A549 (cell line): ENCODE measurements at regions not wholly inside any gene's neighbourhood (a gene's known extent, or its start where the extent isn't known, plus 50 kb on each side); places are given as distances from the start of the nearest gene placed in this dataset.

Experiments used
- ATAC-seq, 2 experiments: fragments of 200-7000 bp in 1 of 2; fragments of >200 bp in 1 of 2; cut with Nextera tagmentation in 1 of 2; cut with Tn5 transposase in 1 of 2; 3 replicates each; pipeline versions ENCODE4 v1.8.0 to v1.9.1; 2018 to 2020; ENCODE audit warnings: mild to moderate bottlenecking in 1 of 2, moderate library complexity in 1 of 2
- CTCF ChIA-PET: fragments of 300-600 bp; sonication (Branson Sonifier 250); formaldehyde crosslinking; extraction: SDS; loops from one replicate; lab custom pipeline; 2021; ENCODE audit warnings: antibody characterized with exemption, inconsistent platforms; lab: Yijun Ruan, JAX
- POLR2A ChIA-PET: fragments of 350-600 bp; formaldehyde crosslinking; extraction: SDS; loops from one replicate; lab custom pipeline; 2021; ENCODE audit warnings: antibody characterized with exemption, inconsistent platforms; lab: Yijun Ruan, JAX
- DNase-seq, 2 experiments: peaks; one replicate each; pipeline versions ENCODE4 v3.0.0 to v3.0.0-alpha.2; 2011 to 2016; ENCODE audit warnings: low read depth in 1 of 2, low spot score in 1 of 2
- FAIRE-seq: peaks from 2 replicates; lab custom pipeline; 2011; peaks lifted over from hg19 to GRCh38; lab: Jason Lieb, UNC
- H3K27ac ChIP-seq, 2 experiments: fragments of >200 bp; sonication (Bioruptor Twin); formaldehyde crosslinking; 3 replicates each; pipeline ENCODE4 v1.5.1; 2016 to 2017
- H3K4me1 ChIP-seq: fragments of >200 bp; sonication (Bioruptor Twin); formaldehyde crosslinking; 3 replicates; pipeline ENCODE4 v1.6.1; 2016
- H3K4me2 ChIP-seq: fragments of >200 bp; sonication (Bioruptor Twin); formaldehyde crosslinking; 3 replicates; pipeline ENCODE4 v1.6.1; 2016
- H3K4me3 ChIP-seq: fragments of >200 bp; sonication (Bioruptor Twin); formaldehyde crosslinking; 3 replicates; pipeline ENCODE4 v1.5.1; 2016
- H3K9me3 ChIP-seq: fragments of >200 bp; sonication (Bioruptor Twin); formaldehyde crosslinking; 3 replicates; pipeline ENCODE4 v1.6.1; 2016
- ATOH8 ChIP-seq: fragments of 250-450 bp; sonication (Bioruptor Pico); IDR thresholded peaks from 2 replicates; pipeline ENCODE4 v1.5.0; 2020; ENCODE audit warnings: low read depth, mild to moderate bottlenecking, moderate library complexity
- CBX8 ChIP-seq: fragments of 200-600 bp; sonication (generic); IDR thresholded peaks from 2 replicates; pipeline ENCODE4 v1.6.1; 2016
- CHD4 ChIP-seq: fragments of 200-600 bp; sonication (generic); IDR thresholded peaks from 2 replicates; pipeline ENCODE4 v1.6.1; 2016; ENCODE audit warnings: antibody characterized with exemption, mild to moderate bottlenecking, borderline replicate concordance
- E2F6 ChIP-seq: IDR thresholded peaks from 2 replicates; pipeline ENCODE4 v1.6.1; 2012; ENCODE audit warnings: low read depth, borderline replicate concordance
- EHMT2 ChIP-seq: fragments of 200-600 bp; sonication (generic); IDR thresholded peaks from 2 replicates; pipeline ENCODE4 v1.6.1; 2016; ENCODE audit warnings: antibody characterized with exemption, low read depth, mild to moderate bottlenecking, moderate library complexity
- EP300 ChIP-seq, 2 experiments: fragments of >200 bp; sonication (Bioruptor Twin); formaldehyde crosslinking; IDR thresholded peaks; 2 replicates in 1 of 2; 3 replicates in 1 of 2; pipeline ENCODE4 v1.6.1; 2016 to 2017
- ESRRA ChIP-seq: fragments of 150-350 bp; IDR thresholded peaks from 2 replicates; pipeline ENCODE4 v1.6.1; 2014; ENCODE audit warnings: mild to moderate bottlenecking, low read length, borderline replicate concordance
- FOSB ChIP-seq: fragments of 250-450 bp; sonication (Bioruptor Pico); IDR thresholded peaks from 2 replicates; pipeline ENCODE4 v1.5.0; 2020; ENCODE audit warnings: mild to moderate bottlenecking, moderate library complexity
- FOSL2 ChIP-seq, 2 experiments: fragments of 450-650 bp in 1 of 2; fragments of >200 bp in 1 of 2; sonication (Bioruptor Twin) in 1 of 2; formaldehyde crosslinking; IDR thresholded peaks; 2 replicates each; pipeline versions ENCODE4 v1.5.0 to v1.6.1; 2016 to 2020; ENCODE audit warnings: mild to moderate bottlenecking in 1 of 2, moderate library complexity in 1 of 2
- GATA3 ChIP-seq: IDR thresholded peaks from 2 replicates; pipeline ENCODE4 v1.6.1; 2012; ENCODE audit warnings: borderline replicate concordance
- HDAC2 ChIP-seq: fragments of 200-600 bp; sonication (generic); IDR thresholded peaks from 2 replicates; pipeline ENCODE4 v1.6.1; 2016
- HMGXB4 ChIP-seq: fragments of 250-450 bp; sonication (Bioruptor Pico); IDR thresholded peaks from 2 replicates; pipeline ENCODE4 v1.5.0; 2021; ENCODE audit warnings: mild to moderate bottlenecking, moderate library complexity, borderline replicate concordance
- JUNB ChIP-seq: fragments of >200 bp; sonication (Bioruptor Twin); formaldehyde crosslinking; IDR thresholded peaks from 2 replicates; pipeline ENCODE4 v1.6.1; 2016
- KDM1A ChIP-seq: fragments of 200-600 bp; sonication (generic); IDR thresholded peaks from 2 replicates; pipeline ENCODE4 v1.6.1; 2016; ENCODE audit warnings: low read depth, mild to moderate bottlenecking
- KDM5A ChIP-seq: fragments of 200-600 bp; sonication (generic); IDR thresholded peaks from 2 replicates; pipeline ENCODE4 v1.6.1; 2016; ENCODE audit warnings: antibody characterized with exemption, mild to moderate bottlenecking
- MAFK ChIP-seq: fragments of 450-650 bp; IDR thresholded peaks from 2 replicates; pipeline ENCODE4 v1.6.1; 2014; ENCODE audit not compliant: partially characterized antibody
- MAZ ChIP-seq: fragments of 150-350 bp; IDR thresholded peaks from 2 replicates; pipeline ENCODE4 v1.6.1; 2014; ENCODE audit warnings: antibody characterized with exemption, low read depth, low read length, borderline replicate concordance
- MYC ChIP-seq: IDR thresholded peaks from 2 replicates; pipeline ENCODE4 v1.6.1; 2012; ENCODE audit warnings: mild to moderate bottlenecking, inconsistent platforms, low read length, improper control_type of control experiment, borderline replicate concordance
- NFE2L2 ChIP-seq: fragments of 150-350 bp; conservative IDR thresholded peaks from 2 replicates; pipeline ENCODE4 v1.6.1; 2014; ENCODE audit warnings: low read length
- POLR2AphosphoS2 ChIP-seq: conservative IDR thresholded peaks from 2 replicates; pipeline ENCODE4 v1.6.1; 2012; ENCODE audit warnings: low read length, improper control_type of control experiment, inconsistent platforms
- RAD21 ChIP-seq, 2 experiments: fragments of >200 bp in 1 of 2; sonication (Bioruptor Twin) in 1 of 2; formaldehyde crosslinking in 1 of 2; IDR thresholded peaks in 1 of 2; conservative IDR thresholded peaks in 1 of 2; 2 replicates in 1 of 2; 3 replicates in 1 of 2; pipeline ENCODE4 v1.6.1; 2012 to 2018; ENCODE audit warnings: inconsistent platforms in 1 of 2
- RCOR1 ChIP-seq: fragments of 150-350 bp; IDR thresholded peaks from 2 replicates; pipeline ENCODE4 v1.6.1; 2014; ENCODE audit warnings: antibody characterized with exemption, low read length, low read depth
- RFX5 ChIP-seq: fragments of 450-650 bp; IDR thresholded peaks from 2 replicates; pipeline ENCODE4 v1.7.1; 2014; ENCODE audit warnings: antibody characterized with exemption, mild to moderate bottlenecking, moderate library complexity
- RNF2 ChIP-seq: fragments of 200-600 bp; sonication (generic); IDR thresholded peaks from 2 replicates; pipeline ENCODE4 v1.6.1; 2016; ENCODE audit warnings: low read depth, mild to moderate bottlenecking, antibody characterized with exemption, moderate library complexity, borderline replicate concordance
- SMC3 ChIP-seq: fragments of >200 bp; sonication (Bioruptor Twin); formaldehyde crosslinking; IDR thresholded peaks from 3 replicates; pipeline ENCODE4 v1.6.1; 2018; ENCODE audit warnings: inconsistent platforms
- SREBF2 ChIP-seq: fragments of 450-650 bp; IDR thresholded peaks from 2 replicates; pipeline ENCODE4 v1.6.1; 2014; ENCODE audit warnings: mild to moderate bottlenecking, moderate library complexity
- TP53 ChIP-seq: fragments of 250-450 bp; sonication (Bioruptor Pico); IDR thresholded peaks from 2 replicates; pipeline ENCODE4 v1.5.0; 2021; ENCODE audit warnings: mild to moderate bottlenecking, moderate library complexity
- ZFP36 ChIP-seq: fragments of 450-650 bp; IDR thresholded peaks from 2 replicates; pipeline ENCODE4 v1.6.1; 2014; ENCODE audit warnings: borderline replicate concordance; ENCODE audit not compliant: partially characterized antibody
- WGBS: methylation state at CpG from one replicate; pipeline ENCODE4 v1.1.6; 2017; ENCODE audit errors: missing lambda C conversion rate; 5-methylcytosine and 5-hydroxymethylcytosine counted together
- TF ChIP-seq, protein P1 (sequence below): fragments of 150-350 bp; IDR thresholded peaks from 2 replicates; pipeline ENCODE4 v1.6.1; 2014; ENCODE audit warnings: low read depth, mild to moderate bottlenecking, low read length

- ChIA-PET POLR2A (no interaction called here), CTCF (no interaction called here)
- H3K27ac ChIP-seq: no peak overlapping the region
- H3K9me3 ChIP-seq: no peaks in the 10 kb centered on the region
- no peak for ATAC-seq
- TF ChIP-seq SREBF2: no peak
- no peak for TF ChIP-seq SMC3
- no peak for TF ChIP-seq MAFK
- TF ChIP-seq RFX5: no peak
- no peak for TF ChIP-seq CHD4
- TF ChIP-seq, all 56 proteins: peak for 0
- Histone ChIP-seq H3K4me1 (no peaks in the 10 kb centered on the region), H3K4me2 (no peak overlapping the region), H3K4me3 (no peak overlapping the region)
- DNase-seq (no peak), FAIRE-seq (no peak)
- WGBS: 7% methylated on average over 1 of the region's 1 CpG
These were observed 1906.6 kb upstream of the TENM3 start for GRCh38 chr4:180336494-180337090.

GRCh38 chr4:180341926-180342325 is 1901.3 kb upstream of the TENM3 start:
- H3K4me2 ChIP-seq: no peak overlapping the region
- ChIA-PET CTCF (no interaction called here), POLR2A (no interaction called here)
- H3K4me3 ChIP-seq: no peak overlapping the region
- 19% methylated on average over 5 of the region's 5 CpGs for WGBS
- H3K4me1 ChIP-seq: no peaks in the 10 kb centered on the region
- DNase-seq (no peak), FAIRE-seq (no peak), ATAC-seq (no peak)
- TF ChIP-seq RCOR1 (no peak), MYC (no peak), GATA3 (no peak), JUNB (no peak), EP300 (IDR thresholded peaks at IDR 0.05) (no peak), RAD21 (conservative IDR thresholded peaks at IDR 0.05 in 1 of 2, IDR thresholded peaks at IDR 0.05 in 1 of 2) (no peak), RNF2 (no peak), ZFP36 (no peak), RFX5 (no peak), KDM5A (no peak), FOSB (CRISPR knock-in tag) (no peak), KDM1A (no peak), ESRRA (no peak), MAZ (no peak)
- no peaks in the 10 kb centered on the region for H3K9me3 ChIP-seq
- no peak overlapping the region for H3K27ac ChIP-seq

DNA sequence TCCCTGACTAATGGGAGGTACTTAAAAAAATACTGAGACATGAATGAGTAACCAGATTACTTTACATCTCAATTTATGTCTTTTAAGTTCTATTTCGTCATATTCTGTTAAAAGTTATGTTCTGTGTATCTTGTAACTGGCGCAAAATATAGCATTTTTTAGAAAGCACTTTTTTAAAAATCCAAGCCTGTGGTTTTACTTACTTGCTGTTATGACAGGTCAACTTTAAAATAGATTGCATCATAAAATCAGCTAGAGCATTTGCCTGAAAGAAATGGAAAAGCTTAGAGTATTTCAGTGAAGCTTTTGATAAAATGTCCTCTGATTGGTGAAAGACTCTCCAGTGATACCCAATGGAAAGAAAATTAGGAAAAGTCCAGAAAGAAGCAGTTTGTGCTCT is 1892.3 kb upstream of the TENM3 start:
- no peak for TF ChIP-seq POLR2AphosphoS2
- FAIRE-seq: no peak
- Histone ChIP-seq H3K27ac (no peak overlapping the region), H3K4me1 (no peaks in the 10 kb centered on the region), H3K4me2 (no peak overlapping the region), H3K4me3 (no peak overlapping the region), H3K9me3 (no peaks in the 10 kb centered on the region)
- WGBS: 20% methylated on average over 2 of the region's 2 CpGs
- ATAC-seq: no peak
- POLR2A ChIA-PET: no interaction called here
- DNase-seq: no peak
- CTCF ChIA-PET: no interaction called here

DNA sequence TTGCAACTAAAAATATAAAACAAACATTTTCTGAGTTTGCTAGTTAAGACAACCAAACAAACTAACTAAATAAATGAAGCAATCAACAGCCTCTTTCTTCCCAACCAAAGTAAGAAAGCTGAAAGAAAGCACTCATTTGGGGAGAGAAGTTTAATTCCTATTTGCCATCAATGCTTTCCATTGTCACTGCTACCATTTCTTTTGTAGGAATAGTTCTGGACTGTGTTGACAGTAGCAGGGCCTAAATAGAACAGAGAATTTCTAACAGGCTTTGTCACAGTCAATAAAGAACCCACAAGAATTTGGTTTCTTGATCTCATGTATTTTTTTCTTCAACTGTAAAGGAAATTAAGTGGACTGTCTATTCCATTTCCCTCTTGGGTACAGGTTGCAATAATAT is 1886.4 kb upstream of the TENM3 start:
- Histone ChIP-seq H3K4me1 (no peaks in the 10 kb centered on the region), H3K4me3 (no peak overlapping the region), H3K9me3 (no peaks in the 10 kb centered on the region), H3K27ac (no peak overlapping the region), H3K4me2 (no peak overlapping the region)
- DNase-seq: no peak
- no peak for FAIRE-seq
- ATAC-seq: no peak
- ChIA-PET CTCF (no interaction called here), POLR2A (no interaction called here)
- no peak for TF ChIP-seq CBX8
- TF ChIP-seq, protein P1, sequence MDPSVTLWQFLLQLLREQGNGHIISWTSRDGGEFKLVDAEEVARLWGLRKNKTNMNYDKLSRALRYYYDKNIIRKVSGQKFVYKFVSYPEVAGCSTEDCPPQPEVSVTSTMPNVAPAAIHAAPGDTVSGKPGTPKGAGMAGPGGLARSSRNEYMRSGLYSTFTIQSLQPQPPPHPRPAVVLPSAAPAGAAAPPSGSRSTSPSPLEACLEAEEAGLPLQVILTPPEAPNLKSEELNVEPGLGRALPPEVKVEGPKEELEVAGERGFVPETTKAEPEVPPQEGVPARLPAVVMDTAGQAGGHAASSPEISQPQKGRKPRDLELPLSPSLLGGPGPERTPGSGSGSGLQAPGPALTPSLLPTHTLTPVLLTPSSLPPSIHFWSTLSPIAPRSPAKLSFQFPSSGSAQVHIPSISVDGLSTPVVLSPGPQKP: no peak
- no peak for TF ChIP-seq RFX5
- TF ChIP-seq ATOH8 (CRISPR knock-in tag): no peak
- no peak for TF ChIP-seq FOSB (CRISPR knock-in tag)
- TF ChIP-seq SMC3: no peak
- no peak for TF ChIP-seq HDAC2
- TF ChIP-seq FOSL2 (IDR thresholded peaks at IDR 0.05): no peak
- no peak for TF ChIP-seq FOSL2 (CRISPR knock-in tag; IDR thresholded peaks at IDR 0.05)
- no peak for TF ChIP-seq RNF2
- TF ChIP-seq E2F6: no peak
- TF ChIP-seq HMGXB4 (CRISPR knock-in tag): no peak
- TF ChIP-seq EHMT2: no peak
- TF ChIP-seq NFE2L2: no peak
- TF ChIP-seq TP53 (CRISPR knock-in tag): no peak
